ENCODE measurements at regions not wholly inside any gene's neighbourhood (a gene's known extent, or its start where the extent isn't known, plus 50 kb on each side); places are given as distances from the start of the nearest gene placed in this dataset.

DNA sequence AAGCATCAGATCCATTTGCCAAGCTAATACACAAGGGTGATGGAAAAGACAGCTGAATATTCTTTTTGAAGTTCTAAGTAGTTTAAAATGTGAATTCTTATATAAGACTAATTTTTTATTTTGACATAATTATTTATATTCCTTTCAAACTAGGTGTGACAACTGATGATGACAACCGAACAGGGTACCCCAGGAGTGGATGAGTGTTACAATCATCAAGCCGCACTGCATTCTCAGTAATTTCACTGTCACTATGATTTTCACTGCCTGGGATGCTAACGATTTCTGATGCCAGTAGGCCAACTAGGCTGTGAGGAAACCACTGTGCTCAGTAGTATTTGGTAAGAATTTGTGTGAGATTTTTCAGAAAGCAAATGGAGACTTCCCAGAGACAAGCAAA lies 317.5 kb downstream of the ARAP2 start:
- no peak for DNase-seq

- DNase-seq = no peak
Measured at GRCh38 chr4:35933901-35934300, 310.4 kb downstream of the ARAP2 start.

GRCh38 chr4:35934320-35934981 lies 309.9 kb downstream of the ARAP2 start:
- peak; percentile 64 for DNase-seq

- DNase-seq = no peak
Measured at GRCh38 chr4:35938936-35939335, 305.4 kb downstream of the ARAP2 start.

GRCh38 chr4:35939751-35940150 lies 304.6 kb downstream of the ARAP2 start:
- DNase-seq = no peak

- no peak for DNase-seq
Measured at GRCh38 chr4:35942092-35942491, 302.2 kb downstream of the ARAP2 start.

GRCh38 chr4:35943606-35944005 lies 300.7 kb downstream of the ARAP2 start:
- DNase-seq = no peak

DNA sequence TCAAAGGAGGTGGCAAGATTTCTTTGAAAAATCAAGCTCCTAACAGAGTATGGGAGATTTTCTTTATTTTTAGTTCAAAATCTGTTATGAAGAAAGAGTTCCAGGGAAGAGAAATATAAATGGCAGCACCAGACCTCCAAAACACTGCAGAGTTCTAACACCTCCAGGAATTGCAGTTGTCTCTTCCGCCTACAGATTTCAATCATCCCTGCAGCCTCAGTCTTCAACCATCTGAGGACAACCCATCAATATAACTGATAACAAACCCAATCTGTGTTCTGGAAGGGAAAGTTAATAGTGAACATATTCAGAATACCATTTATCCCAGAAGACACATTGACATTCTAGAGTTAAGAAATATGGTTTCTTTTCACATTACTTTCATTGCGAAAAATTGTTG lies 296.1 kb downstream of the ARAP2 start:
- DNase-seq = no peak

GRCh38 chr4:35950442-35950841 lies 293.9 kb downstream of the ARAP2 start:
- DNase-seq = no peak

DNA sequence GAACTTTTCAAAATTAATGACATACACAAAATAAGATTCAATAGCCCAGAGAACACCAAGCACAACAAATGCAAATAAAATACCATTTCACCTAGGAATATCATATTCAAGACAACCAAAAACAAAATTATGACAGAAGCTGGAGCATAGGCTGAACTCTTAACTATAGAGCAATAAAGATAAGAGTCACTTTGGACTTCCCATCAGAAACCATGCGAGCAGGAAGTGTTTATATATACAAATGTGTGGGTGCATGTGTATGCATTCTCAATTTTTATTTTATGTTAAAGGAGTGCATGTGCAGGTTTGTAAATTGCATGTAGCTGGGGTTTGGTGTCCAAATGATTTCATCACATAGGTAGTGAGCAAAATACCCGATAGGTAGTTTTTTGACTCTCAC lies 291.6 kb downstream of the ARAP2 start:
- no peak for DNase-seq

- DNase-seq = no peak
Measured at GRCh38 chr4:35963383-35963782, 280.9 kb downstream of the ARAP2 start.

GRCh38 chr4:35963974-35964515 lies 280.3 kb downstream of the ARAP2 start:
- DNase-seq = no peak

DNA sequence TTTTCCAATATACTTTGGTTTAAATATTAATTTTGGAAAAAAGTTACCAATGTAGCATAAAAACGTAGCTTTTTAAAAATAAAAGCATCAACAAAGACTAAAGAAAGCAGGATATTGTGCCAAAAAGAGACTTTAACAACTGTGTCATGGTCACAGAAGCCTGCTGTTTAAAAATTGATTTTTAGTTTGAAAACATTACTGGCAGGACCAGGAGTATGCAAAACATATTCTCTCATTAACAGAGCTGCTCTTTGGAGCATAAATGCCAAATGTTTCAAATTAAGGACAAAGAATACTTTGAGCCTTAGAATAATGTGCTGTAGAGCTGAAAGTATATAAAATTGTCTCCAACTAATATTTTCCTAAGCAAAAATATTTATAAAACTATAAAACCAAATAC lies 279.0 kb downstream of the ARAP2 start:
- DNase-seq = no peak

- DNase-seq = no peak
Measured at GRCh38 chr4:35966566-35966965, 277.7 kb downstream of the ARAP2 start.

DNA sequence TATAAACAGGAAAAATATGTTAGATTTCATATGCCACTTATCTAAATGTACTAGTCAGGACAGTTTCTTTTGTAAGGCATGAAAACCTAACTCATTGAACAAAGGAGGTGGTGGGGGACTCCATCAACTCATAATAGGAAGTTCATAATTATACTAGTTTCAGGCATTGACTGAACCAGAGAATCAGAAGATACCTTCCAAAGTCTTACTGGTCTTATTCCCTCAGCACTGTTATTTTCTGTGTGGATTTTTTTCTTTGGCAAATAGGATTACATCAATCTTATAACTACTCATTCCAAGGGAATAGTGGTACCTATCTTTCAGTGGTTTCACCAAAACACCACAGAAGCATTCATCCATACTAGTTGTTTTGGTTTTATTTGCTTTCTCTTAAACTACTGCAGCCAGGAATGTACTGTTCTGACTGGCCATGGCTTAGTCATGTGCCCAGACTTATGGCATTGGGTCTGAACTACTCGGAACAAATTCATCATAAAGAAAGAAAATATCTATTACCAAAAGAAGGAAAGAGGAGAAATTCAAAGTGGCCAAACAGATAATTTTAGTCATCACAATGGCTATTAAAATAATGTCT lies 273.9 kb downstream of the ARAP2 start:
- DNase-seq = no peak

DNA sequence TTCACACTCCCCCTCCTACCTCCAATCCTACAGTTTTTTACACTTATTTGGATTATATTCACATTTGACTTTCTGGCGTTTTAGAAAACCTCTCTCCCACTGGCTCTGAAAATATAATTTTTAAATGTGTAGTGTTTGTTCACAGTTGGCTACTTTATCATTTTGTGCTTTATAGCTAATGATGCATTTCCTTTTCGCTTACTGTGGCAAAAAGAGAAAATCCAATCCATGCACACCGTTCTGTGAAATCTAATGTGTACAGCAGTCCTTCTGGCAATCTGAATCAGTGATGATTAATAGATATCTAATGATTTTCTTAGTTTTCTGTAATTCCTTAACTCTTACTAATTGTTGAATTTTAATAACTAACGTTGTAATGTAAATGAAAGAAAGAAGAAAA lies 271.5 kb downstream of the ARAP2 start:
- no peak for DNase-seq

DNA sequence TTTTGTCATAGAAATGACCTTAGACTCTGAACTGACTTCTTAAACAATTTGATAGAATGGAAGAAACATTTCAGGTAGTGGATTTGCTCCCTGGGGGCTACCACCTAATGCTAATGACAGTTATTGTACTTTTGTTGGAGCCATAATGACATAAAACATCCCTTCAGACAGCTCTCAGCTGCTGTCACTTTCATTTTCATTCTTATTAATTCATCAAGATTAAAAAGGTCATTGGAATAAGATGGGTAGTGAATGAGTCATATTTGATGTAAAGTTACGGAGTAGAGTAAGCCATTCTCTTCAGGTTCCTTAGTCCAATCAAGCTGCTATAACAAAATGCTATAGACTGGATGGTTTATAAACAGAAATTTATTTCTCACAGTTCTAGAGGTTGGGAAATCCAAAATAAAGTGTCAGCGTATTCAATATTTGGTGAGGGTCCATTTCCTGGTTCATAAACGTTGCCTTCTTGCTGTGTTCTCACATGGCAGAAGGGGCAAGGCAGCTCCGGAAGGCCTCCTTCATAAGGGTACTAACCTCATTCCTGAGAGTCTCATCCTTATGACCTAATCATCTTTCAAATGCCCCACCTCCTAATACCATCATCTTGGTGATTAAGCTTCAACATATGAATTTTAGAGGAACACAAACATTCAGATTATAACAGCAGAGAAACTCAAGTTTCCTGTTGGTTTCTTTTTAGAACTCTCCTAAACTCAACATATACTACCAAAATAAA lies 268.5 kb downstream of the ARAP2 start:
- DNase-seq = no peak

DNA sequence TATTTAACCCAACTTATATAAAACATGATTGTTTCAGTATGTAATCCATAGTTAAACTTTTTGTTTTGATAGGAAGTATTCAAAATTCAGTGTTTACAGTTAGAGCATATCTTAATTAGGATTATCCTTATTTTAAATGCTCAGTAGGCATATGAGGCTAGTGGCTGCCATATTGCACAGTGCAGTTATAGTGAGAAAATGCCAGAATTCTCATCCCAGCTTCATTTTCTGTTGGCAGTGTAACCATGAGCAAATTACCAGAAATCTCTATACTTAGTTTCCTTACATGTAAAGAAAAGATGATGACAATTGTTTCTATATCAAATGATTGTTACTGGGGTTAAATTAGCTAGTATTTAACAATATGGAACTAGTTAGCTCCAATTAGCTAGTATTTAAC lies 265.8 kb downstream of the ARAP2 start:
- DNase-seq = no peak

DNA sequence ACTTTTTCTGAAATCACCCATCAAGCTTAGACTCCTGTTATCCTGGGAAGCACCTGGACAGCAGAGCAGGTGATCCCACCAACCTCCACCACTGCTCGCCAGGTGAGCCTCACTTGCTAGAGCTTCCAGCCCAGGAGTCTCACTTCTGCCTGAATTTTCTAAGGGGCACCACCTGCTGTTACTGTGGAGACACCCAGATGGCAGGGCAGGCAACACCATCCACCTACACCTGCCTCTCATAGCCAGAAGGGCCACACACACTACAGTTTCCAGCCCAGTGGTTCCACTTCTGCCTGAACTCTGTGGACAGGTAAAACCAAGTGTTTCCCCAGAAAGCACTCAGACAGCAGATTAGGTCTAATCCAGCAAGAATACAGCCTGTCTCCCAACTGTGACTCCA lies 262.0 kb downstream of the ARAP2 start:
- no peak for DNase-seq

GRCh38 chr4:35986537-35986936 lies 257.8 kb downstream of the ARAP2 start:
- DNase-seq = no peak

GRCh38 chr4:35993606-35994005 lies 250.7 kb downstream of the ARAP2 start:
- no peak for DNase-seq

GRCh38 chr4:36000941-36001557 lies 243.3 kb downstream of the ARAP2 start:
- DNase-seq = no peak

DNA sequence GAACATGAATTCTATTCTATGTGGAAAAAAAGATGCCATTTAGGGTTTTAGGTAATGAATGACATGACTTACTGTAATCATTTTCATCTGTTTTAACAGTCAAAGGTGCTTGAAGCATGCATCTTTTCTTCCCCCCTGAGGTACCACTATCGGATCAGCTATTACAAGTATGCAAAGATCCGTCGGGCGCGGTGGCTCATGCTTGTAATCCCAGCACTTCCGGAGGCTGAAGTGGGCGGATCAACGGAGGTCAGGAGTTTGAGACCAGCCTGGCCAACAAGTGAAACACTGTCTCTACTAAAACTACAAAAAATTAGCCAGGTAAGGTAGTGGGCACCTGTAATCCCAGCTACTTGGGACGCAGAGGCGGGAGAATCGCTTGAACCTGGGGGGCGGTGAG lies 241.3 kb downstream of the ARAP2 start:
- DNase-seq = no peak
